DMS153 treated with DMSO at 0.1 percent for 48 hours (cell line): ENCODE measurements at regions not wholly inside any gene's neighbourhood (a gene's known extent, or its start where the extent isn't known, plus 50 kb on each side); places are given as distances from the start of the nearest gene placed in this dataset.
"Not testable (repeated sequence)": the region's sequence is repeated elsewhere in the genome, so short reads cannot be mapped to it uniquely, and the experiment has no call there.

Experiments used
- DNase-seq: peaks from one replicate; lab custom pipeline; 2025; ENCODE audit not compliant: unreplicated experiment; lab: John Stamatoyannopoulos, UW

DNA sequence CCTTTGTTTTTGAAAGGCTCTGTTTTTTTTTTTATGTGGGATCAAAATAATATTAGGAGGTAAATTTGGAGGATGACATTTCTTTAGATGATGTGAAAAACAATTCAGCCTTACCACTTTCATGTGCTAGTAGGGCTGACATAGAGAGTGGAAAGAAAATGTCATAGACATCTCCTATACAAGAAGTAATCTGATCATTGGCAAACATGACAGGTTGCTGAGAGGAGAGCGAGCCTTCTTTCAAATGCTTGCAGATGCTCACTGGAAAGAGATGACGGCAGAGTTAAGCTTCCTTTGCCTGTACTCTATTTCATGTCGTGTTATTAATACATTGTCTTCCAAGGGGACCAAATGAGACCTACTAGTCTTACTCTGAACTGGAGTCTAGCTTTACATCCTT, 160.1 kb upstream of the DAP start:
- DNase-seq, result no peak

DNA sequence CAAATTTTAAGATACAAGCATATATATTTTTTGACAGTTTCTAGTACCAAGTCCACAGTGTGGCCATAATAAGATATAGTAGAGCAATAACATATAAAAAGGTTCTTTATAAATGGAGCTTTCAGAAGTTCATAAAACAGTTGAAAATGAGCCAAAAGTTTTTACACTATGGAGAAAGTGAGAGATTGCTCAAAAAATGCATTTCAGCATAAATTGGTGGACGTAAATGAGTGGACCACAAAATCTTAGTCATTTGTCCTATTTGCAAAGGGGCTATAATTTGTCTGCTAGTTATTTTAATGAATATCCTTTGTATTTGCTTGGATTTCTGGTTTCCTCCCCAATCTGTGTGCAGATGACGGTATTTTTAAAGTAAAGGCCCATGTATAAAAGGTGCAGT, 159.4 kb upstream of the DAP start:
- no peak for DNase-seq

DNA sequence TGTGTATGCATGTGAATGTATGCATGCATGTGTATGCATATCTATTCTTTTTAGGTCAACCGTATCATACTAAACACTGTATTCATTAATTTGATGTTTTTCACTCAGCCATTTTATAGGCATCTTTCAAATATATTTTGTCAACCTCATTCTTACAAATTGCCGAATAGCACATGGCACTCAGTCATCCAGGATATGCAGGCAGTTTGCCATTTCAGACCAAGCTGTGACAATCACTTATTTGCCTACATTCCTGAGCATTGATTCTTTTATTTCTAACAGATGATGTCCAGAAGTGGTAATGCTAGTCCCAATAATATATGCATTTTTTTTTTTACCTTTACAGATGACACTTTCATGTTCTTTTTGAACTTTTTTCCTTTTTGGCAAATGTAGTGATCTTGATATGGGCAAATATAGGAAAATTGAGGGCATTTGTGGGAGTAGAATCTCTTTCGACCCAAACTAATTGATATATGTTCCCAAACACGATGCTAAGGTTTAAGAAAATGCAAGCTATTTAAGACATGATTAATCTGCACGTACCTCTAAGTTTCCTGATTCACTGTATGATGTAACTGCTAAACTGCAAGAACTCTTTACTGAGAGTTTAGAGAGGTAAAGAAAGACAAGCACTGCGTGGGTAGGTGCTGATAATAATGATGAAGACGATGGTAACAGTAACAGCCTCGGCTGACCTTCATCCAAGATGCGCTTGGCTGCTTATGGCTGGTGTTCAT, 153.9 kb upstream of the DAP start:
- no peak for DNase-seq

DNA sequence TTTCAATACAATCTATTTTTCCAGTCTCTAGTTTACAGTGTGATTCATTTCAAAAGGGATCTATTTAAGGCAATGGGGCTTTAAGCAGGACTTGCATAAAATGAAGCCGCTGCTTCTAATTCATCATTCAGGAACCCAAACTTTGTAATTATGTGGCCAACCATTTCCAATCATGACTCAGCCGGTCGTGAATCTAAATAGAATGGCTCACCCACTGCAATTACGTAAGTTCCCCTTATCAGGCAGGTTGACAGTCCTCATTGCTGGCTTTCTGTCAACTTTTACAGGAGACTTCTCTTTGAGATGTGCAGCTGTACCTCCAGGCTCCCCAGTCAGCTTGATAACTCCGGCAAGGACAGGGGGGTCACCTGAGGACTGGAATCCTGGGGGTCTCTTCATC, 152.8 kb upstream of the DAP start:
- DNase-seq, result no peak

DNA sequence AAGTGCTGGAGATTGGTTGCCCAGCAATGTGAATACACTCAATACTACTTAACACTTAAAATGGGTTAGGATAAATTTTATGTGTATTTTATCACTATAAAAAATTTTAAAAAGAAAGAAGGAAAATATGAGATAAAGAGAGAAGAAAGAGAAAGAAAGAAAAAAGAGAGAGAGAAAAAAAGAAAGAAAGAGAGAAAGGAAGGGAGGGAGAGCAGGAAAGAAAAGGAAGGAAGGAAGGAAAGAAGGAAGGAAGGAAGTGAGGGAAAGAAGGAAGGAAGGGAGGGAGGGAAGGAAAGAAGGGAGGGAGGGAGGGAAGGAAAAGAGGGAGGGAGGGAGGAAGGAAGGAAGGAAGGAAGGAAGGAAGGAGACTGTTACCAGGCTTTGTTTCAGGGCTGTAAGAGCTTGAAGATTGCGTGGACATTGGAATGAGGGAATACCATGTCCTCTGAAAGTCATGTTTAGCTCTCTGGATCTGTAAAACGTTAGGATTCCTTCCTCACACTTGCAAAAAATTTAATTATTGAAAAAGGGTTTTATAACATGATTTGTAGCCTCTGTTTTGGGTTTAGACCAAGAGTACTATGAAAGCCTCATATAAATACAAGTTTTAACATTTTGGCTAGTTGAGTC, 152.3 kb upstream of the DAP start:
- DNase-seq, result no peak

DNA sequence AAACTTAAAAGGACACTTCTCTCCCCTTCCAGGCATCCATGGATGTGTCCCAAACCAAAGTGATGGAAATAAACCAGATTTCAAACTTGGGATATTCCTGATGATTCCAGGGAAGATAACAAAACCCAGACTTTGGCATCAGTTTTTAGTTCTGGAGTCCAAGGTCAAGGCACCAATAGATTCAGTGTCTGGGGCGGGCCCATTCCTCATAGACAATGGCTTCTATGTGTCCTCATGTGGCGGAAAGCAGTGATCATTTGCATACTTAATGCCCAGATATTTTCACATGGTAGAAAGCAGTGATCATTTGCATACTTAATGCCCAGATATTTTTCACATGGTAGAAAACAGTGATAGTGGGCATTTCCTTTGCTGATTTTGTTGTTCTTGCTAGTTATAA, 151.4 kb upstream of the DAP start:
- DNase-seq, result no peak

DNA sequence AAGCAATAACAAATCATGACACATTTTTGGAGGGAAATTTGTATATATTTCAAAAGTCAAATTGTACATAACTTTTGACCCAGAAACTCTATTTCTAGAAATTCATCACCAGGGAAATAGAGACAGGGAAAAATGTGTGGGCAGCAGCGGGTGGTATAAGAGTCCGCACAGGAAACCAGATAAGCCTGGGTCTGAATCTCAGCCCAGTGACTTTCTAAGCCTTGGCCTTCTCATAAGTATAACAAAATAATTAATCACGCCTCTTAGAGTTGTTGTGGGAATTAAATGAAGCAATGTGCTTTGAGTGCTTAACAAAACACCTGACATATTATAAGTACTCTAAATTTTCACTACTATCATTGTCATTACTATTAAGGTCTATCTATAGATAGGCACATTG, 149.2 kb upstream of the DAP start:
- DNase-seq, result no peak

DNA sequence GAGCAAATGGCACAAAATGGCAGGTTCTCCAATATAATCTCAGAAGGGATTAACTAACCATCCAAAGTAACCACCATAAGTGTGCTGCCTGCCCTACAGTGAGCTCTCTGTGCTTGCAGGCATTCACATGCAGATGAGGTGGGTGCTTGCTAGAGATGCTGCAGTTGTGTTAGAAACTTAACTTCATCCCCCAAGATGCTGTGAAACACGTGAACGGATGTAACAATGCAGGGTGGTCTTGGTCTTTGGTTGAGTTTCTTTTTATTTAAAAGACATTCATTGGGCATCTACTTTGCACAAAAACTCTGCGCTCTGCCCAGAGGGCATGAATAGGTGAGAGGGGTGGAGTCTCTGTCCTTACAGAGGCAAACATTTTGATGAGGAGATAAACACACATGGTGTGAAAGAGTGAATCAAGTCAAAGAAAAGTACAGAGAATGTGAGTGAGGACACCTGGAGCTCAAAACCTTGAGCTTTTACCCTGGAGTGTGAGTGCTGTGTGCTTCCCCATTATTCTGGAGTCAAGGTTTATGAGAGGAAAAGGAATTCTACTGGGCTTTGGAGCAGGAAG, 143.9 kb upstream of the DAP start:
- DNase-seq, result no peak

DNA sequence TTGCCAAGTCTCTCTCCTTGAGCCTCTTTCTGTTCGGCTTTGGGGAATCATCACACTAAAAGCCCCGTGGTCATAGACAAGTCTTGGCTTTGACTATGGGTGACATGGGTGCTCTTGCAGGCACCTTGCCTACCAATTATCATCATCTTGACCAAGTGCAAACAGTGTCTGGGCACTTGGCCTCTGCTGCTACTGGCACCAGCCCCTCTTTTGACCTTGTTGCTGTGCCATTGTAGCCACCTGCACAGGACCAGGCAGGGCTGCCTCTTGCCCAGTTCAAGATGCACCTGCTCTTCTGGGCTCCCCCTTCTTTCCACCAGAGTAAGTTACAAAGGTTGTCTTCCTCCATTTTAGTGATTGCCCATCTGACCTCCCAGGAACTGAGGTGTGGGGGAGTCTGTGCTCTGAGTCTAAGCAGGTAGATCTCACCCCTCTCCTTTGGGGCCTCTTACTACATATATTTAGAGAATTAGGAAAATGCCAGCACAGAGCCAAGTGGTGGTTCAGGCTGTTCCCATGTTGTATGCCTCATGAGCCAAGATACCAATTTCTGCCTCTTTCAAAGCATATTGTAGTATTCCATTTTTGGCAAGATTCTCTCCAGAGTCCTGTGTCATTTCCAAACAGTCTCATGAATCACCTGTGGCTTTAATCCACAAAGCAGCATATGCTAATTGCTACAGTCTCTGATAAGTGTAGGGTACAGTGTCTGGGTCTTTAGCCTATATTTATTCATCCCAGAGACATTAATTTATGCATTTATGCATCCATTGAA, 142.9 kb upstream of the DAP start:
- DNase-seq, result no peak

DNA sequence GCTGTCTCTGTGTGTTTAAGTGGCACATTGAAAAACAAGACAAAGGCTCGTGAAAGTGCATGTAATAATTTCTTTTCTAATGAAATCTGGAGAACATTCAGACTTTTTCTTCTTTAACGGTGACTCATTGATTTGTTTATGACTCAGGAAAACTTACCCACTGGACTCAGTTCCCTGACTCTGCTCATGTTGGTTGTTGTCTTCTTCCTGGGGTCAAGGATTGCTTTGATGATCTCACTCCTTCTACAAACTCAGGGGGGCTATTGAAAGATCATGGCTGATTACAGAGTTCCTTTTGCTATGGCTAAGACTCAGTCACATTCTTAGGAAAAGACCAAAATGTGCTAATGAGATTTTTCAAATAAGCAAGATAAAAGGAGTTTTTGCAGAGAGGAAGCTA, 141.1 kb upstream of the DAP start:
- DNase-seq, result no peak

DNA sequence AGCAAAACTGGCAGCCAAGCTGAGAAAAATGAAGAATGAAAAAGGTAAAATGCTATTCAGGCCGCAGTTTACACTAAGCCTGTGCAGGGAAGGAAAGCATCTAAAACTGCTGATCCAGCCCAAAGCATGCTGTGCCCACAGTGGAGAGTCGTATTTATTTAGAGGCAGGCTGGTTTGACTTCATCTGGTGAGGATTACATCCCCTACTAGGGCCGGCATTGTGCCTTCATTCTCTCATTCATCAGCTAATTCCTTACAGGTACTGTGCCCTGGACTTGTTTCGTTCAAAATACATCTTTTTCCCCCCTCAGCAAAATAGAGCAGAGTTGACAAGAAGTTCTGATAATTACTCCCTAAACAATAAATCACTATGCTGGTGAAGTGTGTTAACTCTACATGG, 137.5 kb upstream of the DAP start:
- DNase-seq, result no peak

DNA sequence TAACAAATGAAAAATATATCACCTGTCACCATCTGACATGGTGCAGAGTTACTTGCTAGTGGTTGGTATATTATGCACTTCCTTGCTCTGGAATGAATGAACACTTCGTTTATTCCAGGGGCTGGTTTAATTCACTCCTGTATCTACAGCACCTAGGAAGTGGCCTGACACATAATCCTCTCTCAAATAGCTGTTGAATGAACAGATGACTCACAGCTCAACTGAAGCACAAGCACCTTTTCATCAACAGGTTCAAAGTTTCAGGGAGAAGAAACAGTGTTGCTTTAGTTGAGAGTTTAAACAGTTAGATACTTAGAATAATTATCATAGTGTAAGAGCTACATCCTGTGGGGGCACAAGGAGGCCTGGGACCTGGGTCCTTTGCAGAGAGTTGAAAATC, 135.0 kb upstream of the DAP start:
- no peak for DNase-seq

DNA sequence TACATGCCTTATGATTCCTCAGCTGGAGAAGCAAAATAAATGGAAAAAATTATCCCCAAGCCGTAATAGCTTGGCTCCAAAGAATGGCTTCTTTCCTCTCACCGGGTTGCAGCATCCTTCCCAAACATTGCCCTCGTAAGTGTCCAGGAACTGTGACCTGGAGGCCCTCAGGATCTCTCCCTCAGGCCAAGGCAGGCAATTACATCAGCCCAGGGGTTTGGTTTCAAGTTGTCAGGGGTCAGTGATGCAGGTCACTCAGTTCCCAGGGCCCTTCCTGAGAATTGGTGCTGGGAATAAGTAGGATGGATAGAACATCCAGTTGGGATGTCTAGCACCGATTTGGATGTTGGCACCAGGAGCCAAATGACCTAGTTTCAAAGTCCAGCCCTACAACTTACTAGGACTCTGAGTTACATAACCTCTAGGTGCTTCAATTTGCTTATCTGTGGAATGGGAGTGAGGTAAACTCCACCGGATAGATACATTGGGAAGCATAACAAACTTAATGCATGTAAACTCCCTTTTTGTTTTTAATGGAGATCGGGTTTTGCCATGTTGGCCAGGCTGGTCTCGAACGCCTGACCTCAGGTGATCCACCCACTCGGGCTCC, 133.5 kb upstream of the DAP start:
- DNase-seq, result no peak

DNA sequence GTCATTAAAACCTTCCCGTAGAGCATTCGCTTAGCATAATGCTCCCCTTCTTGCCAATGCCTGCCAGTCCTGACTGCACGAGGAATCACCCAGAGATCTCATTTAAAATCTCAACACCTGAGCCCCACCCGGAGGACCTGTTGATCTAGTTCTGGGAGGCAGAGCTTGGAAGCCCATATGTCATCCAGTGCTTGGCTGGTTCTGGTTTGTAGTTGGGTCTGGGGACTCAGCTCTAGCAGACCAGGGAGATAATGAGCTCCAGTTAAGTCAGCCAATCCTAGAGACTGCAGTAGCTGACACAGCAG, 131.8 kb upstream of the DAP start:
- DNase-seq, result no peak

DNA sequence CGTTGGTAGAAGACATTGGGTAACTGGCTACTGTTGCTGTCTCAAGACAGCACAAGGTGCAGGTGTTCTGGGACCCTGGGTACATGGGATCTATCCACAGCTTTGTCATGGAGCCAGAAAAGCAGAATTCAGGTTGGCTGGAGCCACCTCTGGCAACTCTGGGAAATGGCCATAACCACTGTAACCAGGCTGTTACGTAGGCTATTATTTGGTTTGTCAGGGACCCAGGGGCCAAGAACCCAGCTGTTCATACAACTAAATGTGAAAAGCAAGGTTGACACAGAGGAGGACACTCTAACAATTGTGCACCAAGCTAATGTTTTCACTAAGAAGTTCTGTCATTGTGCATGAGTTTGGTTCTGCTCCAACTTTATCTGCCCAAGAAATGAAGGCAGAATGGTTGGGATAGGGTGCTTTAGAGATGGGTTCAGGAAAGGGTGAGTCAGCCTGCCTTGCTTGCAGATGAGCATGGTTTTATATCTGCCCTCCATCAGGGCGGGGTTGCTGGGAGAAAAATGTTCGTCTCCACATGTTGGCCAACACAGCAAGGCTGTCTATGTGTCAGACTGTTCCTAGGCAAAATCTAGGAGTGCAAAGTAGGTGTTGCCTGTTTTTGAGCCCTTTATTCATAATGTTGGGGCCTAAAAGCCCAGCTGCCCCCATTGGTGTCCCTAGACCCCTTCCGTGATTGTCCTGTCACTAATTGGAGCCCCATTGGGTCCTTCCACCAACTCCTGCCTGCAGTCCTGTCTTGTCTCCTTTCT, 131.3 kb upstream of the DAP start:
- DNase-seq, result no peak

DNA sequence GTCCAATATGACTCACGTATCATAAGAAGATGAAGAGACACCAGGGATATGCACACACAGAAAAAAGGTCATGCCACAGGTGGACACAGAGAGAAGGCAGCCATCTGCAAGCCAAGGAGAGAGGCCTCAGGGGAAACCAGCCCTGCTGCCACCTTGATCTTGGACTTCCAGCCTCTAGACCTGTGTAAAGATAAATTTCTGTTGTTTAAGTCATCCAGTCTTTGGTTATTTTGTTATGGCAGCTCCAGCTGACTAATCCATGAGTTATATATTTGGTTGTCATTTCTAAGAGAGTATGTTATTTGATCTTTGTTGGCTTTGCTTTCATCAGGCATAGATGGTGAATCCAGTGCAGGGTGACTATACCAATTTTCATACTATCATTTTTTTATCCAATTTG, 130.2 kb upstream of the DAP start:
- no peak for DNase-seq

DNA sequence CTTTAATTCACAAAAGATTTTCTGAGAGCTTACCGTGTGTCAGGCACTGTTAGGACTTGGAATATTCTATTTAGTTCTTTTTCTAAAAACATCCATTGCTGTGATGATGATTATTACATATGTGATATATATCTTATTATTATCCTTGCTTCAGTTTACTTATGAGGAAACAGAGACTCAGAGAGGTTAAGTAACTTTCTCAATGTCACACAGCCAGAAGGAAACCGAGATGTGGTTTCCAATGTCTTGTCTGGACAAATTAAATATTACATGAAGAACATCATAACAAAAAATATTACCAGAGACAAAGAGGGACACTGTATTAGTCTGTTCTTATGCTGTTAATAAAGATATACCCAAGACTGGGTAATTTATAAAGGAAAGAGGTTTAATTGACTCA, 125.5 kb upstream of the DAP start:
- DNase-seq, result no peak

DNA sequence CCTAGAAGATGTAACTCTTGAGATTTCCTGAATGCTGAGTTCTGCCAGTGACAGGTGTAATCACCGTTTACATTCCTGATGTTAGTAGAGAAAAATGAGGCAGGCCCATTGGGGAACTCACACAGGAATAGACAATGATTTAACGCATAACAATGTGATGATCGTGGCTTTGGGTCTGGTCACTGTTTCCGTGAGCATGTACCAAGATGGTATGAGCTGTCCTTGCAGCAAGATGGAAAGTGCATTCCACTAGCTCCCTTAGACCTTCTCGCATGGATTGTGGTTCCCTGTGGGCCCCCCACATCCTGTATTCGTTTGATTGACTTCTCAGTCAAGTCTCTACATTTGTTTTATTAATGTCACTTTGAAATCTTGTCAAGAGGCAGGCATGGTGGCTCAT, 124.0 kb upstream of the DAP start:
- DNase-seq, result no peak

DNA sequence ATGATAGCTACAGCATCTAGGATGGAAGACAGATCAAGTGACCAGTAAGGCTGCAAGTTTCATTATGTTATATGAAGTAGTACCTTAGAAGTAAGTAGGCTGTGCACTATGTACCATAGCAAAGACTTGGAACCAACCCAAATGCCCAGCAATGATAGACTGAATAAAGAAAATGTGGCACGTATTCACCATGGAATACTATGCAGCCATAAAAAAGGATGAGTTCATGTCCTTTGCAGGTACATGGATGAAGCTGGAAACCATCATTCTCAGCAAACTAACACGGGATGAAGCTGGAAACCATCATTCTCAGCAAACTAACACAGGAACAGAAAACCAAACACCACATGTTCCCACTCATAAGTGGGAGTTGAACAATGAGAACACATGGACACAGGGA, 122.9 kb upstream of the DAP start:
- DNase-seq, result not testable (repeated sequence)

DNA sequence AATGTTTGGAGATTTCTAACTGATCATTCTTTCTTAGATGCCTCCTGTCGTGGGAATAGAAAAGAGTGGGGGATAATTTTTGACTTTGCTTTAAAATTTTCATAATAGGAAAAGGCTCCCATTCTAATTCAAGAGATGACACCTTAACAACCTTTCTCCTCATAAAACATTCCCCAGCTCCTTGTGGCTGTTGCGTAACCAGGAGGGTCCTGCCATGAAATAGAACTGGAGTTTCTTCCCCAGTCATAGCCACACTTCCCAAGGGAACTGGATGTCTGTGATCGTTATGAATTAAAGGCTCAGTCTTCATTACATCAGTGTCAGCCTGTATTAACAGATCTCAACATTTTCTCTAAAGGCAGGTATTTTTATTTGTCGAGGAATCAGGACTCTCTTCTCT, 119.9 kb upstream of the DAP start:
- DNase-seq, result no peak

DNA sequence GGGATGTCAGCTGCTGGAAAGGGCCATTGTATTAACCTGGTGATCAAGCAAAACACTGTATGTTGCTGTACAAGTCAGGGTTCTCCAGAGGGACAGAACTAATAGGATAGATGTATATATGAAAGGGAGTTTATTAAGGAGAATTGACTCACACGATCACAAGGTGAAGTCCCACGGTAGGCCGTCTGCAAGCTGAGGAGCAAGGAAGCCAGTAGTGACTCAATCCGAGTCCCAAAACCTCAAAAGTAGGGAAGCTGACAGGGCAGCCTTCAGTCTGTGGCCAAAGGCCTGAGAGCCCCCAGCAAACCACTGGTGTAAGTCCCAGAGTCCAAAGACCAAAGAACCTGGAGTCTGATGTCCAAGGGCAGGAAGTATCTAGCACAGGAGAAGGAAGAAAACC, 116.0 kb upstream of the DAP start:
- DNase-seq, result not testable (repeated sequence)
